KMS-11 (cell line): ENCODE measurements at regions not wholly inside any gene's neighbourhood (a gene's known extent, or its start where the extent isn't known, plus 50 kb on each side); places are given as distances from the start of the nearest gene placed in this dataset.
"Not testable (repeated sequence)": the region's sequence is repeated elsewhere in the genome, so short reads cannot be mapped to it uniquely, and the experiment has no call there.

ENCODE experiments used
- H2AFZ ChIP-seq: fragments of 200-600 bp; sonication (generic); 2 replicates; pipeline ENCODE4 v1.6.1; 2016; ENCODE audit warnings: antibody characterized with exemption, mixed run types, low read depth
- H3K27ac ChIP-seq: fragments of 200-600 bp; sonication (generic); 2 replicates; pipeline ENCODE4 v1.6.1; 2016; ENCODE audit warnings: mild to moderate bottlenecking, mixed run types
- H3K27me3 ChIP-seq: fragments of 200-600 bp; sonication (generic); 2 replicates; pipeline ENCODE4 v1.6.1; 2017; ENCODE audit warnings: mild to moderate bottlenecking, low read depth, mixed run types, moderate library complexity; ENCODE audit not compliant: insufficient read depth
- H3K36me3 ChIP-seq: fragments of 200-600 bp; sonication (generic); 2 replicates; pipeline ENCODE4 v1.6.1; 2017; ENCODE audit warnings: mild to moderate bottlenecking, mixed run types; ENCODE audit not compliant: insufficient read depth
- H3K4me1 ChIP-seq: fragments of 200-600 bp; sonication (generic); 2 replicates; pipeline ENCODE4 v1.6.1; 2016; ENCODE audit warnings: mild to moderate bottlenecking, low read depth, mixed run types; ENCODE audit not compliant: poor library complexity, severe bottlenecking
- H3K4me2 ChIP-seq: fragments of 200-600 bp; sonication (generic); 2 replicates; pipeline ENCODE4 v1.7.0; 2016; ENCODE audit warnings: mild to moderate bottlenecking, mixed run types
- H3K4me3 ChIP-seq: fragments of 200-600 bp; sonication (generic); IDR thresholded peaks from 2 replicates; pipeline ENCODE4 v1.6.1; 2017; ENCODE audit warnings: low read depth, low read length, mixed read lengths; ENCODE audit not compliant: insufficient read depth
- H3K79me2 ChIP-seq: fragments of 200-600 bp; sonication (generic); 2 replicates; pipeline ENCODE4 v1.6.1; 2016; ENCODE audit warnings: low read depth, mixed run types; ENCODE audit not compliant: insufficient read depth
- H3K9ac ChIP-seq: fragments of 200-600 bp; sonication (generic); 2 replicates; pipeline ENCODE4 v1.6.1; 2016; ENCODE audit warnings: mild to moderate bottlenecking, mixed run types
- H4K20me1 ChIP-seq: fragments of 200-600 bp; sonication (generic); 2 replicates; pipeline ENCODE4 v1.6.1; 2016; ENCODE audit warnings: mild to moderate bottlenecking, mixed run types; ENCODE audit not compliant: insufficient read depth
- CTCF ChIP-seq: fragments of 200-600 bp; sonication (generic); conservative IDR thresholded peaks from 2 replicates; pipeline ENCODE4 v1.6.1; 2017; ENCODE audit warnings: low read depth, mild to moderate bottlenecking, antibody characterized with exemption, low read length, moderate library complexity, mixed read lengths

- Histone ChIP-seq H3K27ac (no peak overlapping the region), H2AFZ (no peak overlapping the region), H3K9ac (no peak overlapping the region), H3K79me2 (no peaks in the 10 kb centered on the region), H3K4me3 (no peak overlapping the region), H4K20me1 (no peaks in the 10 kb centered on the region), H3K36me3 (no peaks in the 10 kb centered on the region), H3K4me2 (no peak overlapping the region), H3K27me3 (no peaks in the 10 kb centered on the region), H3K4me1 (no peaks in the 10 kb centered on the region)
- no peak for TF ChIP-seq CTCF
Measured at GRCh38 chr2:147420517-147420916, 424.3 kb upstream of the ACVR2A start.

- Histone ChIP-seq H3K4me3 (no peak overlapping the region), H3K27me3 (no peaks in the 10 kb centered on the region), H3K36me3 (no peaks in the 10 kb centered on the region), H4K20me1 (no peaks in the 10 kb centered on the region), H2AFZ (no peak overlapping the region), H3K27ac (no peak overlapping the region), H3K4me2 (no peak overlapping the region), H3K79me2 (no peaks in the 10 kb centered on the region), H3K9ac (no peak overlapping the region), H3K4me1 (no peaks in the 10 kb centered on the region)
- no peak for TF ChIP-seq CTCF
Measured at GRCh38 chr2:147416099-147416498, 428.7 kb upstream of the ACVR2A start.

GRCh38 chr2:147414656-147415055 is 430.2 kb upstream of the ACVR2A start:
- not testable (repeated sequence) for H3K4me2 ChIP-seq, H3K4me3 ChIP-seq, H3K79me2 ChIP-seq, H4K20me1 ChIP-seq, H2AFZ ChIP-seq, H3K9ac ChIP-seq, H3K27ac ChIP-seq, H3K36me3 ChIP-seq, H3K27me3 ChIP-seq, H3K4me1 ChIP-seq

- Histone ChIP-seq H3K27me3 (no peaks in the 10 kb centered on the region), H3K27ac (no peak overlapping the region), H3K4me2 (no peak overlapping the region), H3K79me2 (no peaks in the 10 kb centered on the region), H2AFZ (no peak overlapping the region), H4K20me1 (no peaks in the 10 kb centered on the region), H3K4me1 (no peaks in the 10 kb centered on the region), H3K9ac (no peak overlapping the region), H3K36me3 (no peaks in the 10 kb centered on the region), H3K4me3 (no peak overlapping the region)
- no peak for TF ChIP-seq CTCF
Measured at GRCh38 chr2:147408357-147408756, 436.5 kb upstream of the ACVR2A start.

GRCh38 chr2:147405651-147406050 is 439.2 kb upstream of the ACVR2A start:
- Histone ChIP-seq H3K9ac (no peak overlapping the region), H3K4me2 (no peak overlapping the region)

More at GRCh38 chr2:147405651-147406050, 439.2 kb upstream of the ACVR2A start:
- no peaks in the 10 kb centered on the region for H3K4me1 ChIP-seq
- no peaks in the 10 kb centered on the region for H3K79me2 ChIP-seq
- TF ChIP-seq CTCF, result no peak
- no peak overlapping the region for H3K27ac ChIP-seq
- no peaks in the 10 kb centered on the region for H3K27me3 ChIP-seq
- H3K36me3 ChIP-seq, result no peaks in the 10 kb centered on the region
- no peak overlapping the region for H3K4me3 ChIP-seq
- no peaks in the 10 kb centered on the region for H4K20me1 ChIP-seq
- no peak overlapping the region for H2AFZ ChIP-seq
